HG03039 (cell line): ENCODE measurements at regions not wholly inside any gene's neighbourhood (a gene's known extent, or its start where the extent isn't known, plus 50 kb on each side); places are given as distances from the start of the nearest gene placed in this dataset.

Experiments used
- ATAC-seq: cut with Tn5 transposase; IDR thresholded peaks from one replicate; pipeline ENCODE4 v1.9.1; 2021; ENCODE audit warnings: mild to moderate bottlenecking, moderate library complexity; ENCODE audit not compliant: unreplicated experiment

DNA sequence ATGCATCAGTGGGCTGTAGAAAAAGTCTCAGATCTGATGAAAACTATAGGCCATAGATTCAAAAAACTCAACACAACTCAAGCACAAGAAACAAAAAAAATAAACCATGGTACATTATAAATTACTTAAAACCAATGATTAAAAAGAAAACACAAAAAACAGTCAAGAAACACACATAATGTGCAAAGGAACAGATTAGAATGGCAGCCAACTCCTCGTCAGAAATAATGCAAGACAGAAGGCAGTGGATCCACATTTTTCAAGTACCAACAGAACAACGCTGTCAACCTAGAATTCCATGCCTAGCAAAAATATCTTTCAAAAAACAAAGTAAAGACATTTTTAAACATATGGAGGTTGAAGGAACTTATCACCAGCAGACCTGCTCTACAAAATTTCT lies 69.7 kb downstream of the PSMB1 start:
- no peak for ATAC-seq

DNA sequence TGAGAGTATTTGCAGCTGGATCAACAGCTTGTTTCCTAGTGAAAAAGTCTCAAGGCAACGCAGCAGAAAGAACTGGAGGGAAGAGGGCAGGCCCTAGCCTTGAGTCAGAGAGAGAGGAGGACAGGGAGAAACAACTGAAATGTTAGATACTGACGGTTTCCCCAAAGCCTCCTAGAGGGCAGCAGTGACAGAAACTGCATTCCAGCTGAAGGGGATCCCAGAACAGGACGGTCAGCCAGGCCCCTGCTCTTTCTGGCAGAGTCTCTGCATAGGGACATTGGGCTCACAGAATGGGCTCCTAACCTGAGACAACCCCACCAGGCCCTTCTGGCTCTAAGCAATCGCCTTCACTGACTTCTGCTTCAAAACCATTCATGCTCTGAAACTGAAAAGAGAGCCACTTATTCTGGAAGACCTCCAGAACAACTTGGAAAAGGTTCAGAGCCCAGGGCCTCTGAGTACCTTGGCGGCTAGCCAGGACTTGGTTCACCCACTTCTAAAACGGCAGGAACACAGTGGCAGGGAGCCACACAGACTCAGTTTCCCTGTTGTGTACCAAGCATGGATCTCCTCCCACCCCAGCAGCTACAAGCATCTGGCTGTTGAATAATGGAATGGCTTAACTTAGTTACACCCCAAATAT lies 72.9 kb downstream of the PSMB1 start:
- no peak for ATAC-seq

DNA sequence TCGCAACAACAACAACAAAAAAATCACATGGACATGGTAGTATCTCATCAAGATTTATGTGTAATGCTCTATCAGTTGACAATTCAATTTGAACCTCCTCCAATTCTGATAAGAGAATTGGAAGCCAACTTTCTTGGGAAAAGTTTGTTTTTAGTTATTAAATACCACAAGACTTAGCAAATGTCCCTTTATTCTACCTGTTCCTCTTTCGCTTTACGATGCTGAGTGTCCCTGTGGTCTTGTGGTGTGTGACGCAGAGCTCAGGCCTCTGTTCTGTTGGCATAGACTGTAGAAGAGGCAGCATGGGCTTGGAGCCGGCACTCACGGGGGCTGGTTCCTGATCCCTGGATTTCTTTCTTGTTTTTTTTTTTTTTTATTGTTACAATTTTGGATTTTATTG lies 76.7 kb downstream of the PSMB1 start:
- ATAC-seq: no peak

DNA sequence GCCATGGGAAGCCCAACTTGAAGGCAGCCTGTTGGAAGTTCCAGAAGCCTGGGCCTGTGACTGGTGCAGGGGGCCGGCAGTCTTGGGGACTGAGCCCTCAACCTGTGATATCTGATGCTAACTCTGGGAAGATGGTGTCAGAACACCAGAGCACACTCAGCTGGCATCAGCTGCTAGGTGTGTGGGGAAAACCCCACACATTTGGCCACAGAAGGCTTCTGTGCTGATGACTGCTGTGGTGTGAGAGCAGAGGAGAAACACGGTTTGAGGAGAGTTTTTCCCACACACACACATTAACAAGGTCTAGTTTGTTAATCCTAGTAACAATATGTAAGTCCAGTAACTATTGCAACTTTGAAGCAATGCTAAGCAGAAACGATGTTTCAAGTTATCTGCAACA lies 78.0 kb downstream of the PSMB1 start:
- no peak for ATAC-seq

DNA sequence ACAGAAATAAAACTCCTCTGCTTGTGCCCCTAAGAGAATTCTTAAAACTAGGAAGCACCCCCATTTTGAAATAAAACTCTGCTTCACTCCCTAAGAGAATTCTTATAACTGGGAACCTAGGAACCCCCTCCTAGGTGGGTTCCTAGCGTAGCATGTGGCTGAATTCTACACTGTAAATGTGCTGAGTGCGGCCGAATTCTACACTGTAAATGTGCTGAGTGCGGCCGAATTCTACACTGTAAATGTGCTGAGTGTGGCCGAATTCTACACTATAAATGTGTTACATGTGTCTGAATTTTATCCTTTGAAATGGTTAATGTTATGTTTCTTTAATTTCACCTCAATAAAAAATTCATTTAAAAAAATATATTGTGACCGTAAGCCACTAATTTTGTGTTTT lies 79.3 kb downstream of the PSMB1 start:
- ATAC-seq: no peak

DNA sequence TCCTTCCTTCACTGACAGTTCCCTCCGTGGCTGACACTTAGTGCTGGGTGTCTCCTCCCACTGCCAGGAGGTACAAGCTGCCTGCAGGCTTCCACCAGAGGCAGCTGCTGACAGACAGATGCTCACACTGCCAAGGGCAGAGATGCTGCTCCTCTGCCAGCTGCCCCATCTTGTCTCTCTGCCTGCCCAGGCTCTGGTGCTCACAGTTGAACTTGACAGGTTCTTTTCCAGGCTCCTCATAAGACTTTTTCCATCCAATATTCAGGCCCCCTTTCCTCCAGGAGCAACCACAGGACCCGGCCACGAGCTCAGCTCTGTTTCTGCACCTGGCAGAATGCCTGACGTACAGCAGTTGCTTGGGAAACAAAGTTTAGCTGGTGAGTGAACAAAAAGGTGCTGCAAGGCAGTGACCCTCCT lies 79.8 kb downstream of the PSMB1 start:
- no peak for ATAC-seq

DNA sequence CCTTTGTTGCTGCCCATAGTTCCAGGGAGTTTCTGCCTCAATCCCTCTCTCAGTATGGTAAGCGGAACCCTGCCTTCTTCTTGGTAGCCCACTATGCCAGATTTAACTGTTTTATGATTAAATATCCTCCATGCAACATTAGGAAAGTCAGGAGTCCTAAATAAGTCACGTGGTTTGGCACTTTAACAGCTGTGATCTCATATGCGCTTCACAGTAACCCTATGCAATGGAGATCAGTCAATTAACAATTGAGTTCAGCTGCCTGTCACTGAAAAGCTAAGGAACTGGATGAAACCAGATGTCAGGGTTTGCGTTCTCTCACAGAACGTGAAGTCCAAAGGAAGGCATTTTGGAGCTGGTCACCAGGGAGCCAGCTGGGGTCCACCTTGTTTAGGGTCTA lies 81.6 kb downstream of the PSMB1 start:
- no peak for ATAC-seq

DNA sequence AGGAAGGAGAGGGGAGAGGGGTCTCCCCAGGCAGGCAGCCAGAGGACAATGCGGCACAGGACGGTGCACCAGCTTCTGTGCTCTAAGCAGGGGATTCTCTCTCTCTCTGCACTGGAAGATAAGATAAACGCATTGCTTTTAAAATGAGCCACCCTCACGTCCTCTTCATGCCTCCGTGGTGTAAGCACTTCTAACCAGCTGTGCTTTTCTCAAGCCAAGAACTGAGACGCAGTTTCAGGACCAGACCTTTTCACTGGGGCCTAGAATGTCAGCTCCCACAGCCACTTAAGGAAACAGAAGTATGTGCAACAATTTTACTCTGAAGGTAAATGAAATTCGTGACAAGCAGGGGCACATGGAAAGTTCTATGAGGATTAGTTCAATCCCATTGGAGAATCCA lies 82.4 kb downstream of the PSMB1 start:
- no peak for ATAC-seq

DNA sequence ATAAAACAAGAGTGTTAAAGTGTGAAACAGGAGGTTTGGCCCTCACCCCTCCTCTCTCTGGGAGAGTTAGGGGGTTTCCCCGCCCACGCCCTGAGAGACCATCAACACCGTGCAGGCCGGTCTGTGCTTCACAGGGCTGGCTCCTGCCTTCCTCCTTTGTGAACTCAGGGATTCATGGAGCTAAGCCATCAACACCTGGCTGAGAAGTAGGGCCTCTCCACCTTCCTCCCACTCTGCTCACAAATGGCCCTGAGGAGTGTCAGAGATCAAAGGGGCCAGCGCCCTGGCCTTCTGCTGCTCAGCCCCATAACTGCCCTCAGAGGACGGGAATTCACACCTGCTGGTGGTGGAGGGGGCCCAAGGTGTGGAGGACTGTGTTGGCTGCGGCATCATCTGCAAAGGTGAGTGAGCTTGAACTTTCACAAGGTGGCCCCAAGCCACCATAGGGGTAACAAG lies 88.6 kb downstream of the PSMB1 start:
- no peak for ATAC-seq

DNA sequence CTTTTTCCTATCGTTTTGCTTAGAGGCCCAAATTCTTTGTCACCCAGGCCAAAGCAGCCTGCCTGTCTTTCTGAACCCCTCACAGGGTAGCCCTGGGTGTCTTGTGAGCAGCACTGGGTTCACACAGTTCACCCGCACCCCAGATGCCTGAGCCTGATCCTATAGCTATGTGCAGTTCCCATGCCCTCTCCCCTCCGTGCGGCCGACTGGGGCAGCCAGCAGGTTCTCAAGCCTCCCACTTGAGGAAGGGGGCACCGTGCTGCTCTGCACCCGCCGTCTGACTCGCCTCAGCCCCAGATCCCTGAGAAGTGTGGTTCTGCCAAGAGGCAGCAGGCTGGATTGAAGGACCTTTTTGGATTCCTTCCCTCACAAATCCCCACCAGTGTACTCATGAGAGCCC lies 89.0 kb downstream of the PSMB1 start:
- ATAC-seq: no peak

DNA sequence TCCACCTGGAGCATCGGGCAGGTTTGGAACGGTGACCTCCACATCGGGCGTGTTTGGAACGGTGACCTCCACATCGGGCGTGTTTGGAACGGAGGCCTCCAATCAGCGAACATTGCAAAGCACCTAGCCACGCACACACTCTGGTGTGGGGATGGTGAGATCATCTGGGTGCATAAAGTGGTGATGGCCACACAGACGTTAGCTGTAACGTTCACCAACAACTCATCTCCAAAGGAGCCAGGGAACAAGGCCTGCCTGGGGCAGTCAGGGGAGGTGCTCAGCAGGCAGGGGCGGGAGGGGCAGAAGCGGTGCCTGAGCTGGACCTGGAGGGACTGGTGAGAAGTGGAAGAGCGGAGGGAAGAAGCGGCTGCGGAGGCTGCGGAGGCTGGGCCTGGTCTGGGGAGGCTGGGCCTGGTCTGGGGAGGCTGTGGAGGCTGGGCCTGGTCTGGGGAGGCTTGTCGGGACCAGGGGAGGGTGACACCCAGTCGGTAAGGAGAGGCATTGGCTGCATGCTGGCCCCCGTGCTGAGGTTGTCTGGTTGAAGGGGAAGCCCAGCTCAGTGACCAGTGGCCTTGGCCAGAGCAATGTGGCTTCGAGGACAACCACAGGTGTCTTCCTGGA lies 89.9 kb downstream of the PSMB1 start:
- no peak for ATAC-seq

DNA sequence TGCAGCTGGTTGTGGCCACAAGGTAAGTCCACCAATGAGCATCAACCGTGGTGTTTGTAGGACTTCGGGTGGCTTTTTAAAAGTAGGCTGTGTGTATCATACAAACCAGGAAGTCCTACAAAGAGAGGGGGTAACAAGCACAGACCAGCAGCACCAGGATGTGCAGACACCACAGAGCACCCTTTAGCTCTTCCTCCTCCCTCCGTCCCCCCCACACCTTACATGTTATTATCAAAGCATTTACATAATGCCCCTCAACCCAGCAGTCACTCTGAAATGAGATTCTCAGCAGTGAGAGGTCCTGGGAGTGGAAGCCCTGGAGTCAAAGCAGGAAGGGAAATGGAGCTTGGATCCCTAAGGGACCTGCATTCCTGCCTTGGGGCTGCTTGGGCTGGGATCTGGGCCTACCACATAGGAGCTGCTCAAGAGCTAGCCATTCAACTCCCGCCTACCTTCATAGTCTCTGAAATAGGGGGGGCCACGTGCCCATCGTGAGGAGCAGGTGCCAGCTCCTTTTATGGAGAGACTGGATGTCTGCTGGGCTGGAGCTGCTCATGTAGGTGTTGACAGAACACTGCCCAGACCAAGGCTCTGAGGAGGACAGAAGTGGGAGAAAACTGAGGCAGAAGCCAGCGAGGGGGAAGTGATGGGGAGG lies 90.6 kb downstream of the PSMB1 start:
- no peak for ATAC-seq

DNA sequence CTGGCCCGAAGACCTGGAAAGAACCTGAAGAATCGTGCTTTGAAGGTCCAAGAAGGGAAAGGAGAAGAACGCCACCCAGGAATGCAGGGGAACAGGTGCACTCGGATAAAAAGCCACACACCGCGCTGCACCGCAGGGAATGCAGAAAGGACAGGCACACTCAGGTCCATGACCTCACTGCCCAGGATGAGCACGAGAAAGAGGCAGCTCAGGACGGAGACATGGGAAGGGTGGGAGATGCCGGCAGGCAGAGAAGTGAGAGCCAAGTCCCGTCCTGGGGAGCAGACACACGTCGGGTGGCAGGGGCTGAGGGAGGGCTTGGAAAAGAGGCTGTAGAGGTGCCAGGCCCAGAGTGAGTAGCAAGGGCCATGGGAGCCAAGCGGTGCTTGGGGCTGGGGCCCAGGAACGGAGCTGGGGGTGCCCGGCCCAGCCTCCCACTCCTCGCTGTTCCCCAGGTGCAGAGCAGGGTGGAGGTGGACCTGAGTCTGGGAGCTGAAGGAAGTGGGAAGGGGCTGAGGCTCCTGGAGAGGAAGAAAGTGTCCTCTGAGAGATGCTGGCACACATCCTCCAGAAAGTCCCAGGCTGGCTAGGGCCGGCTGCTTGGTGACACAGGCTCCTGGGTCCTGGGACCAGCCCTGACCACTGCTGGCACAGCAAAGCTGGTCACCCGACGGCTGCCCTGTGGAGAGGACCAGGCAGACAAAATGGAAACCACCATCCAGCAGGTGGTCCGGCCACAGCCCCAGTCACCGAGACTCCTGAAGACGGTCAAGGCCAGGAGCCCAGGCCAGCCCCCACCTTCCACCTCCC lies 91.3 kb downstream of the PSMB1 start:
- ATAC-seq: no peak

DNA sequence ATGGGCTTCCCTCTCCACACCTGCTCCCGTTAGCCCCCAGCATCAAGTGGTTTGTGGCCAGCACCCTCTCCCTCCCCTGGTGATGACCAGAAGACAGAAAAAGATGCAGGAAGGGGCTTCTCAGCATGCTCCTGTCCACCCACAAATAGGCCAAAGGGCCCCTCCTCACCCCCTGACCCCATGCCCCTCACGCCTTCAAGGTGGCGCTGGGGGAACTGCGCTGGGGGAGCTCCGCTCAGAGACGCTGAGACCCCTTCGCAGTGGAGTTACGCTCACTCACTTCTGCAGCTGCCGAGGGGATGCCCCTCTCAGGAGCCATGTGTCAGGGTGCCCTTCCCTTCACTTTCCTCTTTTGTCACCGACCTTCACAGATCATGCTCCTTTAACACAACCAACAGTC lies 92.0 kb downstream of the PSMB1 start:
- no peak for ATAC-seq

DNA sequence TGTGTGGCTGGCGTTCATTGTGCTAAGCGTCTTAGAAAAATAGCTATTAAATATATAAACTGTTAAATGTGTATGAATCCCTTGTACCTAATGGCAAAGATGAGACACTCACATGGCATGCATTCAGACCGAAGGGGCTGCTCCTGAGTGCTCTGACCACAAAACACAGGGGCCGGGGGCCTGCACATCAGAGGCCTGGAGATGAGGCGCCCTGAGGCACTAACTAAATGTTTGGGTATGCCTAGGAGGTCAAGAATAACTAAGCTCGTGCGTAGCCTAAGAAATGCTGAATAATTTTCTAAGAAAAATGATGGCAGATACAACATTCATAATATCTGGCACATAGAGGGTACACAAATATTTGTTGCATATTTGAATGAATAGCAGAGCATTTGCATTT lies 92.5 kb downstream of the PSMB1 start:
- no peak for ATAC-seq

DNA sequence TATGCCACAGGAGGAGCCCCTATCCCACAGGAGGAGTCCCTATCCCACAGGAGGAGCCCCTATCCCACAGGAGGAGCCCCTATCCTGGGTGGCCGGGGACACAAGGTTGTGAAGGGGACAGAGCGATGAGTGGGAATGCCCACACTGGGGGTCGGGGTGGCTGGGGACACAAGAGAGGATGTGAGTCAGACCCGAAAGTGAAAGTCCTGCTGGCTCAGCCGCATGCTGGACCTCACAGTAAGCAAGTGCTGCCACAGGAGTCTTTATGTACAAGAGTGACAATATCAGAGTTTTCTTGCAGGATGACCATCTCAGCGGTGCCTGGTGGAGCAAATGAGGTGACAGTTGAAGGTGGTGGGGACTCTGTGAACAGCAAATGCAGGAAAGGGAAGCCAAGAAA lies 93.7 kb downstream of the PSMB1 start:
- ATAC-seq: peak; percentile 74

DNA sequence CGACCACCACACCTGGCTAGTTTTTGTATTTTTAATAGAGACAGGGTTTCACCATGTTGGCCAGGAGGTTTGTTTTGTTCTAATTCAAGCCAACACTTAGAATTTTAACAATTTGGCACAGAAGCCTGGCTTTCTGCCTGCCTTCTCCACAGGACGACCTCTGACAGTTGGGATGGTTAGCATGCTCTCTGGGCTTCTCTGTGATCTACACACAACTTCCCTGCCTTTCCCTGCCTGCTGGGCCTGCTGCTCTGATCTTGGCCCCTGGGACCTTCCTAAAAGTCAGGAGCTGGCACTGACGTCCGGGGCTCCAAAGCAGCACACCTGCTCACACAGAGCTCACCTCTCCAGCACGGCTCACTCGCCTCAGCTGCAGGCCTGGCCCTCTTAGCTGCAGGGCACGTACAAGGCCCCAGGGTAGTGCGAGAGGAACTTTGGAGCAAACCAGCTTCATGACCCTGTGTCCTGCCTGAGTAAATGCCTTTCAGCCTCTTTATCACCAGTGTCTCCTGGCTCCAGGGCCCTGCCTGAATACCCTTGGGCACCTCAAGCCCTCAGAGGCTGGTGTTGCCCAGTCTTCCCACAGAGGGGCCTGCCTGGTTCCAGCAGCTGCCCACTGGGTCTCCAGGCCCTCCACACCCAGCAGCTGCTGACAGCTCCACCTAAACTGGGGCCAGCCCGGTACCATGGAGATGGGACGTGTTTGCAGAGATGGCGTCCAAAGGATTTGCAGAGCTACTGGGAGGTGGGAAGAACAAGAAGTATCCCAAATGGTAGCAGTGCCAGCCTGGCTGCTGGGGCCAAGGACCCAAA lies 96.0 kb downstream of the PSMB1 start:
- ATAC-seq: no peak
